HEK293T (cell line): ENCODE measurements at regions not wholly inside any gene's neighbourhood (a gene's known extent, or its start where the extent isn't known, plus 50 kb on each side); places are given as distances from the start of the nearest gene placed in this dataset.

Source experiments
- CTCF ChIA-PET: fragments of 350-600 bp; formaldehyde crosslinking; extraction: SDS; loops from one replicate; lab custom pipeline; 2021; ENCODE audit warnings: antibody characterized with exemption, inconsistent platforms; lab: Yijun Ruan, JAX
- POLR2A ChIA-PET: fragments of 350-600 bp; formaldehyde crosslinking; extraction: SDS; loops from one replicate; lab custom pipeline; 2020; ENCODE audit warnings: antibody characterized with exemption, inconsistent platforms; lab: Yijun Ruan, JAX
- DNase-seq: peaks from one replicate; pipeline ENCODE4 v3.0.0; 2012; ENCODE audit warnings: mixed read lengths; ENCODE audit errors: extremely low spot score
- ARNT ChIP-seq: fragments of 450-650 bp; IDR thresholded peaks from 2 replicates; pipeline ENCODE4 v1.6.1; 2017; ENCODE audit warnings: mild to moderate bottlenecking
- BHLHE40 ChIP-seq: fragments of 450-650 bp; IDR thresholded peaks from 2 replicates; pipeline ENCODE4 v1.6.1; 2016; ENCODE audit warnings: mild to moderate bottlenecking, moderate library complexity, borderline replicate concordance
- CTBP1 ChIP-seq: fragments of 450-650 bp; IDR thresholded peaks from 2 replicates; pipeline ENCODE4 v1.6.1; 2016; ENCODE audit warnings: borderline replicate concordance
- ELF4 ChIP-seq: fragments of 450-650 bp; IDR thresholded peaks from 2 replicates; pipeline ENCODE4 v1.6.1; 2017; ENCODE audit warnings: antibody characterized with exemption
- FOXA1 ChIP-seq: fragments of 450-650 bp; IDR thresholded peaks from 2 replicates; pipeline ENCODE4 v1.6.1; 2016; ENCODE audit warnings: mild to moderate bottlenecking
- FOXK2 ChIP-seq: fragments of 450-650 bp; IDR thresholded peaks from 2 replicates; pipeline ENCODE4 v1.6.1; 2016; ENCODE audit warnings: mild to moderate bottlenecking
- FOXM1 ChIP-seq: fragments of 450-650 bp; IDR thresholded peaks from 2 replicates; pipeline ENCODE4 v1.6.1; 2017; ENCODE audit warnings: mild to moderate bottlenecking, borderline replicate concordance
- HDGF ChIP-seq: fragments of 450-650 bp; IDR thresholded peaks from 2 replicates; pipeline ENCODE4 v1.6.1; 2017; ENCODE audit warnings: antibody characterized with exemption, borderline replicate concordance
- L3MBTL2 ChIP-seq: fragments of 450-650 bp; conservative IDR thresholded peaks from 2 replicates; pipeline ENCODE4 v1.6.1; 2016; ENCODE audit warnings: mild to moderate bottlenecking
- LEF1 ChIP-seq: fragments of 450-650 bp; IDR thresholded peaks from 2 replicates; pipeline ENCODE4 v1.6.1; 2017; ENCODE audit warnings: mild to moderate bottlenecking, borderline replicate concordance
- NFRKB ChIP-seq: fragments of 450-650 bp; IDR thresholded peaks from 2 replicates; pipeline ENCODE4 v1.6.1; 2016; ENCODE audit warnings: mild to moderate bottlenecking, moderate library complexity
- PKNOX1 ChIP-seq: fragments of 450-650 bp; IDR thresholded peaks from 2 replicates; pipeline ENCODE4 v1.6.1; 2016
- SP1 ChIP-seq: fragments of 450-650 bp; IDR thresholded peaks from 2 replicates; pipeline ENCODE4 v1.6.1; 2017
- SUZ12 ChIP-seq: fragments of 450-650 bp; IDR thresholded peaks from 2 replicates; pipeline ENCODE4 v1.6.1; 2016; ENCODE audit warnings: mild to moderate bottlenecking
- TARDBP ChIP-seq: fragments of 450-650 bp; IDR thresholded peaks from 2 replicates; pipeline ENCODE4 v1.6.1; 2016
- ZNF384 ChIP-seq: fragments of 450-650 bp; IDR thresholded peaks from 2 replicates; pipeline ENCODE4 v1.6.1; 2016

GRCh38 chr1:76759950-76760349 is 107.3 kb upstream of the ST6GALNAC5 start:
- DNase-seq, result no peak
- ChIA-PET CTCF (no interaction called here), POLR2A (no interaction called here)
- TF ChIP-seq SUZ12, result no peak
- TF ChIP-seq NFRKB, result no peak
- no peak for TF ChIP-seq ARNT
- no peak for TF ChIP-seq FOXM1
- no peak for TF ChIP-seq HDGF
- TF ChIP-seq CTBP1, result no peak
- TF ChIP-seq ZNF384, result no peak
- no peak for TF ChIP-seq L3MBTL2
- TF ChIP-seq TARDBP, result no peak
- no peak for TF ChIP-seq FOXK2
- no peak for TF ChIP-seq PKNOX1
- no peak for TF ChIP-seq SP1
- TF ChIP-seq ELF4, result no peak
- no peak for TF ChIP-seq BHLHE40
- TF ChIP-seq LEF1, result no peak
- no peak for TF ChIP-seq FOXA1

DNA sequence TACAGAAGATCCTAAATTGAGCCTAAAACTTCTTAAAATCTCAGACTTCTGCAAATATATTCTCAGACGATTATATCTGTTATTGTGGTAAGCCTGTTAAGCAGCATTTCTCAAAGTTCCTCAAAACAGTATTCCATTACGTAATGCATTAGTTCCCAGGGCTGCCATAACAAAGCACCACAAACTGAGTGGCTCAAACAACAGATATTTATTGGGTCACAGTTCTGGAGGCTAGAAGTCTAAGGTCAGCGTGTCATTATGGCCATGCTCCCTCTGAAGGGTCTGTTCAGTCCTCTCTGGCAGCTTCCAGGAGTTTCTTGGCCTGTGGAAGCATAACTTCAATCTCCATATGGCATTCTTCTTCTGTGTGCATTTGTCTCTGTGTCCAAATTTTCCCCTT is 103.5 kb upstream of the ST6GALNAC5 start:
- POLR2A ChIA-PET, result no interaction called here
- no peak for DNase-seq
- CTCF ChIA-PET, result no interaction called here
- TF ChIP-seq ZNF384 (no peak), L3MBTL2 (no peak), LEF1 (no peak), FOXK2 (no peak), ELF4 (no peak), BHLHE40 (no peak), FOXM1 (no peak)

GRCh38 chr1:76764638-76765454 is 102.4 kb upstream of the ST6GALNAC5 start:
- ChIA-PET CTCF (no interaction called here), POLR2A (no interaction called here)
- peak; percentile 43 for DNase-seq
- TF ChIP-seq BHLHE40 (no peak), ARNT (no peak), CTBP1 (no peak), FOXK2 (no peak), FOXM1 (no peak), ELF4 (no peak), LEF1 (no peak), ZNF384 (no peak), NFRKB (no peak), FOXA1 (no peak), L3MBTL2 (no peak), TARDBP (no peak), PKNOX1 (no peak), SP1 (no peak)

- ChIA-PET CTCF (no interaction called here), POLR2A (no interaction called here)
- no peak for DNase-seq
- TF ChIP-seq FOXK2, result no peak
- no peak for TF ChIP-seq HDGF
- no peak for TF ChIP-seq BHLHE40
- no peak for TF ChIP-seq ZNF384
- TF ChIP-seq ELF4, result no peak
- TF ChIP-seq ARNT, result no peak
- TF ChIP-seq FOXM1, result no peak
- TF ChIP-seq L3MBTL2, result no peak
- TF ChIP-seq PKNOX1, result no peak
Observed at GRCh38 chr1:76766381-76766780, 100.9 kb upstream of the ST6GALNAC5 start.

DNA sequence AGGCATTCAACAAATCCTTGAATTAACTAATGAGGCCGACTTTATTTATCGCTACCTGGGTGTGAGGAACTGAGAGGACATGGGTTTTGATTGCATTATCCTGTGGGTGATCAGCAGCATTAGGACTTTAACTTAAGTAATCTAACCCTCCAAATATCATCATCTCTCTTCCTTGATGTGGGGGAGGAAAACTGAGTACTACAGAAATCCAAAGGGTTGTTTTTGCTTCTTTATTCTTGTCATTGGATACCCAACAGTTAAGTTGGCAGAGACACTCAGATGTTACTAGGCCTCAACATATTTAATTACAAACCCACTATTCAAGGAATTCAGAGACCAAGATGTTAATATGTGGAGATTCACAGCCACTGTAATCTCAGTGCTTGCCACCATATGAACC is 97.4 kb upstream of the ST6GALNAC5 start:
- POLR2A ChIA-PET, result no interaction called here
- DNase-seq, result no peak
- CTCF ChIA-PET, result no interaction called here
- no peak for TF ChIP-seq FOXK2
- no peak for TF ChIP-seq NFRKB
- no peak for TF ChIP-seq BHLHE40
- TF ChIP-seq FOXA1, result no peak
- TF ChIP-seq PKNOX1, result no peak

GRCh38 chr1:76770979-76771378 is 96.3 kb upstream of the ST6GALNAC5 start:
- ChIA-PET CTCF (no interaction called here), POLR2A (no interaction called here)
- DNase-seq, result no peak
- TF ChIP-seq SP1 (no peak), LEF1 (no peak), FOXM1 (no peak), ELF4 (no peak), SUZ12 (no peak), L3MBTL2 (no peak)
